ENCODE measurements at regions not wholly inside any gene's neighbourhood (a gene's known extent, or its start where the extent isn't known, plus 50 kb on each side); places are given as distances from the start of the nearest gene placed in this dataset.

- TF ChIP-seq CTCF (conservative IDR thresholded peaks at IDR 0.05), result no peak
- H3K27ac ChIP-seq, result no peak overlapping the region
Observed at GRCh38 chr4:138405466-138405891, 163.3 kb upstream of the SLC7A11 start.

GRCh38 chr4:138404801-138405200, 162.7 kb upstream of the SLC7A11 start:
- no peak for TF ChIP-seq CTCF (conservative IDR thresholded peaks at IDR 0.05)
- no peak overlapping the region for H3K27ac ChIP-seq

GRCh38 chr4:138404251-138404650, 162.1 kb upstream of the SLC7A11 start:
- no peak overlapping the region for H3K27ac ChIP-seq
- no peak for TF ChIP-seq CTCF (conservative IDR thresholded peaks at IDR 0.05)

- no peak for TF ChIP-seq CTCF (conservative IDR thresholded peaks at IDR 0.05)
- no peak overlapping the region for H3K27ac ChIP-seq
Observed at GRCh38 chr4:138401334-138401733, 159.2 kb upstream of the SLC7A11 start.

GRCh38 chr4:138400543-138400942, 158.4 kb upstream of the SLC7A11 start:
- H3K27ac ChIP-seq, result no peak overlapping the region
- TF ChIP-seq CTCF (conservative IDR thresholded peaks at IDR 0.05), result no peak

- no peak for TF ChIP-seq CTCF (conservative IDR thresholded peaks at IDR 0.05)
- H3K27ac ChIP-seq, result no peak overlapping the region
Observed at GRCh38 chr4:138400066-138400465, 157.9 kb upstream of the SLC7A11 start.

GRCh38 chr4:138399081-138399480, 156.9 kb upstream of the SLC7A11 start:
- H3K27ac ChIP-seq, result peak overlapping the region; percentile 7; the same call in 1 of the 2 replicates

More at GRCh38 chr4:138399081-138399480, 156.9 kb upstream of the SLC7A11 start:
- TF ChIP-seq CTCF (conservative IDR thresholded peaks at IDR 0.05), result no peak

Measured in VCaP (cell line).